HL-60 (cell line): ENCODE measurements at regions not wholly inside any gene's neighbourhood (a gene's known extent, or its start where the extent isn't known, plus 50 kb on each side); places are given as distances from the start of the nearest gene placed in this dataset.
"Not testable (repeated sequence)": the region's sequence is repeated elsewhere in the genome, so short reads cannot be mapped to it uniquely, and the experiment has no call there.

Experiments used
- DNase-seq, 2 experiments: peaks; one replicate each; pipeline ENCODE4 v3.0.0-alpha.2; 2010 to 2020; ENCODE audit warnings: low read depth in 1 of 2, low spot score in 1 of 2
- H3K27ac ChIP-seq: fragments of 250-450 bp; sonication (Bioruptor Pico); replicated peaks from 2 replicates; pipeline ENCODE4 v1.5.1; 2020; ENCODE audit warnings: mild to moderate bottlenecking, moderate library complexity
- H3K27me3 ChIP-seq: fragments of 250-450 bp; sonication (Bioruptor Pico); 2 replicates; pipeline ENCODE4 v1.5.1; 2021; ENCODE audit warnings: mild to moderate bottlenecking, moderate library complexity; ENCODE audit not compliant: insufficient read depth, poor library complexity, severe bottlenecking
- H3K4me3 ChIP-seq: replicated peaks from 2 replicates; pipeline ENCODE4 v1.5.1; 2011; ENCODE audit warnings: mild to moderate bottlenecking, control low read depth, low read length; ENCODE audit not compliant: insufficient read depth
- GABPA ChIP-seq: IDR thresholded peaks from 2 replicates; pipeline ENCODE4 v1.6.1; 2012; ENCODE audit warnings: low read depth
- POLR2AphosphoS5 ChIP-seq: IDR thresholded peaks from 2 replicates; pipeline ENCODE4 v1.6.1; 2012; ENCODE audit warnings: low read depth
- SPI1 ChIP-seq: IDR thresholded peaks from 2 replicates; pipeline ENCODE4 v1.6.1; 2012; ENCODE audit warnings: low read depth, mild to moderate bottlenecking, borderline replicate concordance
- TF ChIP-seq, protein P1 (sequence below): IDR thresholded peaks from one replicate; pipeline ENCODE4 v1.5.1; 2011; ENCODE audit warnings: low read length, control low read depth, inconsistent platforms; ENCODE audit not compliant: insufficient read depth
- TF ChIP-seq, protein P2 (sequence below): IDR thresholded peaks from 2 replicates; pipeline ENCODE4 v1.6.1; 2012; ENCODE audit warnings: low read depth; ENCODE audit not compliant: insufficient replicate concordance

DNA sequence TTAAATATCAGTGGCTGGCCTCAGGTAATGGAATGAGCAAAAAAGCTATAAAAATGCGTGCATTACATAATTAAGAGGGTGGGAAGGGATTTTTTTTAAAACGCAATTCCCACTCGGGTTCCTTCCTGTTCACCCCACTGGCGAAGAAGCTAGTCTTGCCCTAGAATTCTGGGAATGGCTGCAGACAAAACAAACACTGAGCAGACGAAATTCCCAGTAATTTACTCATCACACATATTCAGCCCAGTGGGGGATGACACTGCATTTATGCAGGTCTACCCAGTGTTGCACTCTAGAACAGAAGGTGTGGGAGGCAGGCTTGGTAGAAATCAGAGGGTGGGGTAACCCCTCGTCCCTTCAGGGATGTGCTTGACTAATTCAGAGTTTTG is 2695.0 kb upstream of the DEFB115 start:
- no peak overlapping the region for H3K27ac ChIP-seq
- DNase-seq = no peak
- no peaks in the 10 kb centered on the region for H3K27me3 ChIP-seq
- no peak overlapping the region for H3K4me3 ChIP-seq
- TF ChIP-seq, protein P1, sequence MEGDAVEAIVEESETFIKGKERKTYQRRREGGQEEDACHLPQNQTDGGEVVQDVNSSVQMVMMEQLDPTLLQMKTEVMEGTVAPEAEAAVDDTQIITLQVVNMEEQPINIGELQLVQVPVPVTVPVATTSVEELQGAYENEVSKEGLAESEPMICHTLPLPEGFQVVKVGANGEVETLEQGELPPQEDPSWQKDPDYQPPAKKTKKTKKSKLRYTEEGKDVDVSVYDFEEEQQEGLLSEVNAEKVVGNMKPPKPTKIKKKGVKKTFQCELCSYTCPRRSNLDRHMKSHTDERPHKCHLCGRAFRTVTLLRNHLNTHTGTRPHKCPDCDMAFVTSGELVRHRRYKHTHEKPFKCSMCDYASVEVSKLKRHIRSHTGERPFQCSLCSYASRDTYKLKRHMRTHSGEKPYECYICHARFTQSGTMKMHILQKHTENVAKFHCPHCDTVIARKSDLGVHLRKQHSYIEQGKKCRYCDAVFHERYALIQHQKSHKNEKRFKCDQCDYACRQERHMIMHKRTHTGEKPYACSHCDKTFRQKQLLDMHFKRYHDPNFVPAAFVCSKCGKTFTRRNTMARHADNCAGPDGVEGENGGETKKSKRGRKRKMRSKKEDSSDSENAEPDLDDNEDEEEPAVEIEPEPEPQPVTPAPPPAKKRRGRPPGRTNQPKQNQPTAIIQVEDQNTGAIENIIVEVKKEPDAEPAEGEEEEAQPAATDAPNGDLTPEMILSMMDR = no peak
- TF ChIP-seq POLR2AphosphoS5 (no peak), SPI1 (no peak), GABPA (no peak)
- TF ChIP-seq, protein P2, sequence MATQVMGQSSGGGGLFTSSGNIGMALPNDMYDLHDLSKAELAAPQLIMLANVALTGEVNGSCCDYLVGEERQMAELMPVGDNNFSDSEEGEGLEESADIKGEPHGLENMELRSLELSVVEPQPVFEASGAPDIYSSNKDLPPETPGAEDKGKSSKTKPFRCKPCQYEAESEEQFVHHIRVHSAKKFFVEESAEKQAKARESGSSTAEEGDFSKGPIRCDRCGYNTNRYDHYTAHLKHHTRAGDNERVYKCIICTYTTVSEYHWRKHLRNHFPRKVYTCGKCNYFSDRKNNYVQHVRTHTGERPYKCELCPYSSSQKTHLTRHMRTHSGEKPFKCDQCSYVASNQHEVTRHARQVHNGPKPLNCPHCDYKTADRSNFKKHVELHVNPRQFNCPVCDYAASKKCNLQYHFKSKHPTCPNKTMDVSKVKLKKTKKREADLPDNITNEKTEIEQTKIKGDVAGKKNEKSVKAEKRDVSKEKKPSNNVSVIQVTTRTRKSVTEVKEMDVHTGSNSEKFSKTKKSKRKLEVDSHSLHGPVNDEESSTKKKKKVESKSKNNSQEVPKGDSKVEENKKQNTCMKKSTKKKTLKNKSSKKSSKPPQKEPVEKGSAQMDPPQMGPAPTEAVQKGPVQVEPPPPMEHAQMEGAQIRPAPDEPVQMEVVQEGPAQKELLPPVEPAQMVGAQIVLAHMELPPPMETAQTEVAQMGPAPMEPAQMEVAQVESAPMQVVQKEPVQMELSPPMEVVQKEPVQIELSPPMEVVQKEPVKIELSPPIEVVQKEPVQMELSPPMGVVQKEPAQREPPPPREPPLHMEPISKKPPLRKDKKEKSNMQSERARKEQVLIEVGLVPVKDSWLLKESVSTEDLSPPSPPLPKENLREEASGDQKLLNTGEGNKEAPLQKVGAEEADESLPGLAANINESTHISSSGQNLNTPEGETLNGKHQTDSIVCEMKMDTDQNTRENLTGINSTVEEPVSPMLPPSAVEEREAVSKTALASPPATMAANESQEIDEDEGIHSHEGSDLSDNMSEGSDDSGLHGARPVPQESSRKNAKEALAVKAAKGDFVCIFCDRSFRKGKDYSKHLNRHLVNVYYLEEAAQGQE = no peak

DNA sequence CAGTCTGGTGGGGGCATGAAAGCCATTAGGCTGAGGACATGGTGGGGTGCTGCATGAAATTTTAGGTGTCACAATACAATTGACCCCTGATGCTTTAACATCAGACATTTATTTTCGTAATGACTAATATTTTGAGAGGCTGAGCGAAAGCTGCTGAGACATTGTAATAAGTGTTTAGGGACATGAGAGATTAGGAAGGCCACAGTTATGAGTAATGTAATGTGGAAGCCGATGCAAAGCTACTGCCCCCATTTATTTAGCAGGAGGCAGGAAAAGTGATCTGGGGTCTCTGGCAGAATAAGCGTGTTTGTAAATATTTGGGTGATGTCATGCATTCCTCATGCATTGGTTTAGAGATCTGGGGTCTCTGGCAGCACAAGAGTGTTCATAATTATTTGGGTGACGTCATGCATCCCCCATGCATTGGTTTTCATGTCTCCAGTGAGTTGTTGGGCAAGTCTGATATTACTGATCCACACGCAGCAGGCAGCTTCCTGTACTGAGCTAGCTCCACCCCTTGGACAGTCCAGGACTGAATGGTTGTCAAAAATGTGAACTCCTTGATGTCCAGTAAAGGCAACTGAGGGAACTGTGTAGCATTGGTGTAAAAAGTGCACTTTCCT is 2694.5 kb upstream of the DEFB115 start:
- H3K27me3 ChIP-seq, H3K4me3 ChIP-seq, H3K27ac ChIP-seq, DNase-seq: not testable (repeated sequence)

DNA sequence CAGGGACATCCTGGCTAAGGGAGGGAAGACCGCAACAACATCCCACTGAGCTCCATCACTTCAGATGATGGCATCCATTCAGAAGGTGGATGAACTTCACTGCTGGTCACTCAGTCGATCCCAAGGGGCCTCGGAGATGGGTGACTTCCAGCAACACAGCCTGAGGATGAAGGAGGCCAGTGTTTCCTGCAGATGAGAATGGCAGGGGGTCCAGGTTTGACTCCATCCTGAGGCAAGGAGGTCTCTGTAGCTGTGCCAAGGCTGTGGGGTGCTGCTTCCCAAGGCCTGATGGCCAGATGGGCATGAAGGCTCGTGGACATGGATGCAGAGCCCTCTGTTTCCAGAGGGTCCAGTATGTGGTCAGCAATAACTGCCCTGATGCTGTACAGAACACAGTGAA is 2693.4 kb upstream of the DEFB115 start:
- DNase-seq, H3K4me3 ChIP-seq, H3K27me3 ChIP-seq, H3K27ac ChIP-seq: not testable (repeated sequence)

DNA sequence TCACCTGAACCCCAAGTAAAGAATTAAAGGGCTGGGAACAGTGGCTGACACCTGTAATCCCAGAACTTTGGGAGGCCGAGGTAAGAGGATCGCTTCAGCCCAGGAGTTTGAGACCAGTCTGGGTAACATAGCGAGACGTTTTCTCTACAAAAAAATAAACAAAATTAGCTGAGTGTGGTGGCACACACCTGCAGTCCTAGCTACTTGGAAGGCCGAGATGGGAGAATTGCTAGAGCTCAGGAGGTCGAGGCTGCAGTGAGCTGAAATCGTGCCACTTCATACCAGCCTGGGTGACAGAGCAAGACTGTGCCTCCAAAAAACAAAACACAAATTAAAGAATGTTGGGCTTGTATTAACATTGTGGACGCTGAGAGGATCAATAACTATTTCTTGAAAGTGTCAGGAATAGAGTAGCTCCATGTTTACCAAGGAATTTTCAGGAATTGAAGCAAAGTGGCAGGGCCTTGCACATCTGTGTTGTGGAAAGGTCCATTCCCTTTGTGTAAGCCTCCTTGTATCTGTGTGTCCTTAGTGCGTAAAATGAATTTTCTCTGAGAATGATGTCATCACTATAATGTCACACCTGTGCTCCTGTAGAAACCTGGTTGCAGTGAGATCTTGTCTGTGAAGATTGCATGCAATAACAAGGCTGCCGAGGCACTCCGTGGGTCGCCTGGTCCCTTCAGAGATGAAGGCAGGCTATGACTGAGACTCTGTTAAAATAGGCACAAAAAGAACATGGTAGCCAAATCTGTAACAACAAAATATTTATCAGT is 2692.6 kb upstream of the DEFB115 start:
- not testable (repeated sequence) for H3K27ac ChIP-seq, DNase-seq, H3K27me3 ChIP-seq, H3K4me3 ChIP-seq

DNA sequence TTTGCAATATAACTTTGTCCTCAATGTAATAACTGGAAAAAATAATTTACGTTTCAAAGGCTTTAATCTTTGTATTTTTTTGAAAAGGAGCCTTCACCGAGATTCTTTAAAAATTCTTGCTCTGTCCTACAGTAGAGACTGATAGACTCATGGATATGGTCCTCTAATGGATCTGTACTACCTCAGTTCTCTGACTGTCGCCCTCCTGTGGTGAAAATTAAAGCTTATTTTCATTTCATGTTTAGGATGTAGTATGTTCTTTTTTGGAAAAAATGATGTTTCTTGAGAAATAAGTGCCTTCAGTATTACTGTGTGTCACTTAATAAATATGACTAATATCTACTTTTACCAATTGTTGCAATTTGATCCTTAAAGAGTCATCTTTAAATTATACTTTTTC is 2681.5 kb upstream of the DEFB115 start:
- peak in 1 of 2 experiments; percentile 1 for DNase-seq
- not testable (repeated sequence) for H3K27me3 ChIP-seq

DNA sequence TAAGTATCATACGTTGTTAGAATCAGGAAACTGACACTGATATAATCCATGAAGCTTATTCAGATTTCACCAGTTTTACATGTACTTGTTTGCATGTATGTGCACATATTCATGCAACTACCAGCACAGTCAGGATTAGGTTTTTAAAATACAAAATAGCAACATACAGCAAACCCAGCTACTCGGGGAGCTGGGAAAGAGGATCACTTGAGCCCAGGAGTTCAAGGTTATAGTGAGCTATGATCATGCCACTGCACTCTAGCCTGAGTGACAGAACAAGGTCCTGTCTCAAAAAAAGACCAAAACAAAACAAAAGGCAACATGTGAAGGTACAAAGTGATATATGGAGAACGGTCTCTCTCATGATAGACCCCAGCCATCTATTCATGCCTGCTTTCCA is 2665.8 kb upstream of the DEFB115 start:
- not testable (repeated sequence) for DNase-seq, H3K27me3 ChIP-seq, H3K27ac ChIP-seq, H3K4me3 ChIP-seq

More for the DNA sequence above, 2681.5 kb upstream of the DEFB115 start:
- not testable (repeated sequence) for H3K27ac ChIP-seq, H3K4me3 ChIP-seq

DNA sequence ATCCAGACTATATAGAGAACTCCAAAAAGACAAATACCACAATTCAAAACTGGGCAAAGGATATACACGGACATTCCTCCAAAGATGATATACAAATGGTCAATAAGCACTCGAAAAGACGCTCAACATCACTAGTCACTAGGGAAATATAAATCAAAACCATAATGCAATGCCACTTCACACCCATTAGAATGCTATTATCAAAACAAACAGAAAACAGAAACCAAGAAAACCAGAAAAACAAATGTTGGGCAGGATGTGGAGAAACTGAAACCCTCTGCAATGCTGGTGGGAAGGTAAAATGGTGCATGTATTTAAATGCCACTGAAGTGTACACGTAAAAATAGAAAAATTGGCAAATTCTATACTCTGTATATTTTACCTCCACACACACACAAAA is 2664.1 kb upstream of the DEFB115 start:
- not testable (repeated sequence) for H3K4me3 ChIP-seq, H3K27me3 ChIP-seq, DNase-seq, H3K27ac ChIP-seq

DNA sequence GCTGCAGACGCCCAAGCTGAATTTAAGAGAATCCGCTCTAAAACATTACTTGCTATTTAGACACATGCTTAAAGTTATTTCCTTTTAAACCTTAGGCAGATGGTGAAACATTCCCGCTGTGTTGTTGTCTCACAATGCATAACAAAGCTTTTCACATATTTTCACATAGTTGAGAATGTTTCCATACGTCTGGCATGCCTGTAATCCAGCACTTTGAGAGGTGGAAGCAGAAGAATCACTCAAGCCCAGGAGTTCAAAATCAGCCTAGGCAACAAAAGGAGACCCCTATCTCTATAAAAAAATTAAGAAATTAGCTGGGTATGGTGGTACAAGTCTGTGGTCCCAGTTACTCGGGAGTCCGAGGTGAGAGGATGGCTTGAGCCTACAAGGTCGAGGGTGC is 2663.0 kb upstream of the DEFB115 start:
- not testable (repeated sequence) for DNase-seq, H3K4me3 ChIP-seq, H3K27me3 ChIP-seq, H3K27ac ChIP-seq

DNA sequence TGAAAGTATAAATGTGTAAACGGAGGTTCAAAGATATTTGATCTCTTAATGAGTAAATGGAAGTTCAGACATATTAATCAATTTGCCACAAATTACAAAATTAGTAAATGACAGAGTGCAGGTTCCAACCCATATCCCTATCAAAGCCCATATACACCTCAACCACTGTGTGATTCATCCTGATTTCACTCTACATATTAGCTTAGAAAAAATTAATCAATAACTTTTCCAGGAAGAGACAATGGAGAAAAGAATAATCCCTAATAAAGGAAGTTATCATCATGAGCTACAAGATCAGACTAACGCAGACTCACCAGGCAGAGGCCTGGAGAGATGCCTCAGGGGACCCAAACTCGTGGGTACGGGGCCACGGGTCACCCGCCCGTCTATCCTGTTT is 2655.5 kb upstream of the DEFB115 start:
- H3K27me3 ChIP-seq, DNase-seq, H3K27ac ChIP-seq, H3K4me3 ChIP-seq: not testable (repeated sequence)

DNA sequence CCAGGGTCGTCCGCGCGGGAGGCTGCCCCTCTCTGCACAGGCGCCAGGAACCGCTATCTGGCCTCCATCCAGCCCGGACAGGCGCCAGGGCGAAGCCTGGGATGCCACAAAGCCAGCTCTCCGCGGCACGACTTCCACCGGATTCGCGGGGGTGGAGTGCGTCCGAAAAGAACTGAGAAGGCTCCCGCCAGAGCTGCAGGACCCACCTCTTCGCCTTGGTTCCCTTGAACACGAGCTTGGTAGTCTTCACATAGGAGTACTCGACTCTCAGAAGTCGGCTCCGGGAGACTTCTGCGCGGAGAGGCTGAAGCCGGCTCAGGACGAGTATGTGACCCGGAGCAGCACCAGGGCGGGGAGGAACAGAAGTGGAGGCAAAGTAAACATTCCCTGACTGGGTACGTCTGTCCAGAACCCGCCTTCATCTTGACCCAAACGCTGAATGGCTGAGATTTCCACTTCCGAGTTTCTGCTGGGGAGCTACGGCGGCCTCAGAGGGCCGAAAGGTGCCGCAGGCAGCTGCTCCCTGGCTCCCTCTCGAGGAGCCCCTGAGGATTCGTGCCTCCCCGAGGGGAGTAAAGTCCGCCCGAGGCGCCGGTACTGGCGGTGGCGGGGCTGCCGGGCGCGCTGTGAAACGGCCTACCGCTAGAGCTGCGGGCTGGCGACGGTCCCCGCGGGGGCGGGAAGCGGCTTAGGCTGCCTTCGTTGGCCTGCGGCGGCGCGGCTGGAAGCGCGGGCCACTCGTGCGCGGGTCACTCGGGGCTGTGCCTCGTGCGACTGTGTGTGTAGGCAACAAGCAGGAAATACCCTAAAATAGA is 2654.9 kb upstream of the DEFB115 start:
- H3K4me3 ChIP-seq, DNase-seq, H3K27ac ChIP-seq, H3K27me3 ChIP-seq: not testable (repeated sequence)

DNA sequence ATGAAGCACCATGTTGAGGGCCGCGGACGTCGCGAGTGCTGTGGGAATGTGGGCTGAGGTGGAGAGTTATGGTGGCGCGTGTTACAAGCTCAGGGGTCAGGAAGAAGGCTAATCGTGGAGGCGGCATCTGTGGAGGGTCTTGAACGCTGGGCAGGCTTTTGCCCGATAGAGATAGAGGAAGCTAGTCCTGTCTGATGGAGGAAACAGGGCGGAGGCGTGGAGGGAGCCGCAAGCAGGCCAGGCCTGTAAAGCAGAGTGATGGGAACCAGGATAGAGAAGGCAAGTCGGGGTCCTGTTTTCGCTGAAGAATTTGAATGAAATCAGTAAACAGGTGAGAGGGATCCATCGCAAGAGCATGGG is 2654.3 kb upstream of the DEFB115 start:
- not testable (repeated sequence) for H3K4me3 ChIP-seq, H3K27me3 ChIP-seq, H3K27ac ChIP-seq

More for the DNA sequence above, 2654.3 kb upstream of the DEFB115 start:
- DNase-seq = not testable (repeated sequence)
